H9 (cell line): ENCODE measurements at regions not wholly inside any gene's neighbourhood (a gene's known extent, or its start where the extent isn't known, plus 50 kb on each side); places are given as distances from the start of the nearest gene placed in this dataset.

Source experiments
- DNase-seq: peaks from one replicate; pipeline ENCODE4 v3.0.0-alpha.2; 2017
- H2AFZ ChIP-seq: one replicate; pipeline ENCODE4 v1.6.1; 2013; ENCODE audit warnings: mild to moderate bottlenecking, low read length, control low read depth, moderate library complexity
- H2AK5ac ChIP-seq: 2 replicates; pipeline ENCODE4 v1.6.1; 2013; ENCODE audit warnings: low read length, control low read depth, mixed read lengths; ENCODE audit not compliant: insufficient read length
- H2BK120ac ChIP-seq: one replicate; pipeline ENCODE4 v1.6.1; 2013; ENCODE audit warnings: low read depth, mild to moderate bottlenecking, low read length, control low read depth, inconsistent platforms; ENCODE audit not compliant: poor library complexity, severe bottlenecking
- H2BK12ac ChIP-seq: 2 replicates; pipeline ENCODE4 v1.6.1; 2013; ENCODE audit warnings: low read length, control low read depth, mixed read lengths, low read depth; ENCODE audit not compliant: insufficient read length
- H2BK15ac ChIP-seq: 2 replicates; pipeline ENCODE4 v1.6.1; 2013; ENCODE audit warnings: low read depth, low read length, control low read depth
- H2BK20ac ChIP-seq: one replicate; pipeline ENCODE4 v1.6.1; 2013; ENCODE audit warnings: low read depth, mild to moderate bottlenecking, low read length, control low read depth, inconsistent platforms; ENCODE audit not compliant: poor library complexity, severe bottlenecking
- H2BK5ac ChIP-seq: 2 replicates; pipeline ENCODE4 v1.6.1; 2013; ENCODE audit warnings: low read length, control low read depth, mixed read lengths; ENCODE audit not compliant: insufficient read length
- H3K14ac ChIP-seq: 2 replicates; pipeline ENCODE4 v1.6.1; 2013; ENCODE audit warnings: low read length, control low read depth; ENCODE audit not compliant: insufficient read depth
- H3K18ac ChIP-seq: 2 replicates; pipeline ENCODE4 v1.6.1; 2013; ENCODE audit warnings: low read depth, mild to moderate bottlenecking, mixed read lengths, low read length, control low read depth; ENCODE audit not compliant: insufficient read length
- H3K23ac ChIP-seq: 2 replicates; pipeline ENCODE4 v1.6.1; 2013; ENCODE audit warnings: low read length, control low read depth, mixed read lengths, low read depth; ENCODE audit not compliant: insufficient read length
- H3K23me2 ChIP-seq: 2 replicates; pipeline ENCODE4 v1.6.1; 2013; ENCODE audit warnings: low read depth, mild to moderate bottlenecking, mixed read lengths, low read length, control low read depth; ENCODE audit not compliant: insufficient read length, poor library complexity, severe bottlenecking
- H3K27ac ChIP-seq: 2 replicates; pipeline ENCODE4 v1.5.1; 2013; ENCODE audit warnings: low read length, control low read depth, mixed read lengths, low read depth; ENCODE audit not compliant: insufficient read length
- H3K27me3 ChIP-seq: 2 replicates; pipeline ENCODE4 v1.6.1; 2013; ENCODE audit warnings: low read length, control low read depth, inconsistent platforms; ENCODE audit not compliant: insufficient read depth
- H3K4ac ChIP-seq: 2 replicates; pipeline ENCODE4 v1.6.1; 2013; ENCODE audit warnings: low read depth, mild to moderate bottlenecking, control low read depth, inconsistent platforms, low read length, moderate library complexity
- H3K4me1 ChIP-seq: 2 replicates; pipeline ENCODE4 v1.6.1; 2013; ENCODE audit warnings: low read length, control low read depth, inconsistent platforms; ENCODE audit not compliant: insufficient read depth
- H3K4me2 ChIP-seq: 2 replicates; pipeline ENCODE4 v1.6.1; 2013; ENCODE audit warnings: low read length, control low read depth, mixed read lengths; ENCODE audit not compliant: insufficient read length, insufficient read depth
- H3K56ac ChIP-seq: 2 replicates; pipeline ENCODE4 v1.6.1; 2013; ENCODE audit warnings: low read depth, mild to moderate bottlenecking, mixed read lengths, low read length, control low read depth; ENCODE audit not compliant: insufficient read length
- H3K79me1 ChIP-seq: 2 replicates; pipeline ENCODE4 v1.6.1; 2013; ENCODE audit warnings: low read depth, mild to moderate bottlenecking, moderate library complexity, low read length, control low read depth, inconsistent platforms; ENCODE audit not compliant: insufficient read depth, poor library complexity, severe bottlenecking
- H3K79me2 ChIP-seq: 2 replicates; pipeline ENCODE4 v1.6.1; 2013; ENCODE audit warnings: low read length, control low read depth, inconsistent platforms; ENCODE audit not compliant: insufficient read depth
- H3K9ac ChIP-seq: 2 replicates; pipeline ENCODE4 v1.6.1; 2013; ENCODE audit warnings: low read length, control low read depth, mixed read lengths; ENCODE audit not compliant: insufficient read length; ENCODE audit errors: extremely low read depth
- H3K9me3 ChIP-seq: one replicate; pipeline ENCODE4 v1.6.1; 2013; ENCODE audit warnings: low read depth, low read length, inconsistent platforms; ENCODE audit not compliant: control insufficient read depth
- H3T11ph ChIP-seq: one replicate; pipeline ENCODE4 v1.6.1; 2013; ENCODE audit warnings: mild to moderate bottlenecking, low read length, control low read depth, inconsistent platforms
- H4K20me1 ChIP-seq: one replicate; pipeline ENCODE4 v1.6.1; 2013; ENCODE audit not compliant: control insufficient read depth, insufficient read length, insufficient read depth
- H4K5ac ChIP-seq: 2 replicates; pipeline ENCODE4 v1.6.1; 2013; ENCODE audit warnings: low read depth, mild to moderate bottlenecking, mixed read lengths, low read length, control low read depth; ENCODE audit not compliant: insufficient read length
- H4K8ac ChIP-seq: replicated peaks from 2 replicates; pipeline ENCODE4 v1.6.1; 2013; ENCODE audit warnings: low read length, control low read depth, mixed read lengths, low read depth; ENCODE audit not compliant: insufficient read length
- H4K91ac ChIP-seq: 2 replicates; pipeline ENCODE4 v1.6.1; 2013; ENCODE audit warnings: low read depth, mild to moderate bottlenecking, moderate library complexity, mixed read lengths, low read length, control low read depth; ENCODE audit not compliant: insufficient read length
- H3K27ac Mint-ChIP-seq, 3 experiments: 2 replicates in 2 of 3; 3 replicates in 1 of 3; pipeline ENCODE4 v1.8.0; 2020 to 2021; ENCODE audit warnings: mixed read lengths in 3 of 3, mild to moderate bottlenecking in 1 of 3, moderate library complexity in 1 of 3
- H3K27me3 Mint-ChIP-seq: 2 replicates; pipeline ENCODE4 v1.8.0; 2021; ENCODE audit warnings: low read depth, mild to moderate bottlenecking, moderate library complexity, mixed read lengths
- H3K36me3 Mint-ChIP-seq, 3 experiments: 2 replicates in 2 of 3; 3 replicates in 1 of 3; pipeline ENCODE4 v1.8.0; 2020 to 2021; ENCODE audit warnings: low read depth in 3 of 3, mixed read lengths in 3 of 3; ENCODE audit not compliant: insufficient read depth in 1 of 3
- H3K4me1 Mint-ChIP-seq, 2 experiments: 2 replicates each; pipeline ENCODE4 v1.8.0; 2020; ENCODE audit warnings: mixed read lengths in 2 of 2
- H3K4me3 Mint-ChIP-seq, 2 experiments: 2 replicates in 1 of 2; 3 replicates in 1 of 2; pipeline ENCODE4 v1.8.0; 2020 to 2021; ENCODE audit warnings: mild to moderate bottlenecking in 2 of 2, mixed read lengths in 2 of 2, moderate library complexity in 1 of 2
- H3K9me3 Mint-ChIP-seq, 2 experiments: 2 replicates in 1 of 2; 3 replicates in 1 of 2; pipeline ENCODE4 v1.8.0; 2020; ENCODE audit warnings: mild to moderate bottlenecking in 2 of 2, mixed read lengths in 2 of 2, moderate library complexity in 1 of 2
- WGBS: extraction: QIAGEN DNeasy Blood & Tissue Kit; methylation state at CpG from one replicate; pipeline ENCODE4 v1.1.7; 2013; ENCODE audit warnings: missing lambda C conversion rate, low lambda C conversion rate, mixed read lengths; ENCODE audit not compliant: insufficient read length; ENCODE audit errors: extremely low coverage; 5-methylcytosine and 5-hydroxymethylcytosine counted together
- TF ChIP-seq, protein P1 (sequence below): fragments of 200-600 bp; sonication (generic); conservative IDR thresholded peaks from 3 replicates; pipeline ENCODE4 v1.8.0; 2021; ENCODE audit warnings: antibody characterized with exemption, mild to moderate bottlenecking

- H4K91ac ChIP-seq: no peak overlapping the region
- H3K9me3 Mint-ChIP-seq: peaks cover 5 to 8% of the 10 kb centered on the region in 2 experiments
- peaks cover 8% of the 10 kb centered on the region for H3K9me3 ChIP-seq
- no peak overlapping the region for H3K18ac ChIP-seq
- no peaks in the 10 kb centered on the region for H3K79me1 ChIP-seq
- no peaks in the 10 kb centered on the region; the same call in 1 of the 2 replicates for H3K27me3 ChIP-seq
- TF ChIP-seq, protein P1, sequence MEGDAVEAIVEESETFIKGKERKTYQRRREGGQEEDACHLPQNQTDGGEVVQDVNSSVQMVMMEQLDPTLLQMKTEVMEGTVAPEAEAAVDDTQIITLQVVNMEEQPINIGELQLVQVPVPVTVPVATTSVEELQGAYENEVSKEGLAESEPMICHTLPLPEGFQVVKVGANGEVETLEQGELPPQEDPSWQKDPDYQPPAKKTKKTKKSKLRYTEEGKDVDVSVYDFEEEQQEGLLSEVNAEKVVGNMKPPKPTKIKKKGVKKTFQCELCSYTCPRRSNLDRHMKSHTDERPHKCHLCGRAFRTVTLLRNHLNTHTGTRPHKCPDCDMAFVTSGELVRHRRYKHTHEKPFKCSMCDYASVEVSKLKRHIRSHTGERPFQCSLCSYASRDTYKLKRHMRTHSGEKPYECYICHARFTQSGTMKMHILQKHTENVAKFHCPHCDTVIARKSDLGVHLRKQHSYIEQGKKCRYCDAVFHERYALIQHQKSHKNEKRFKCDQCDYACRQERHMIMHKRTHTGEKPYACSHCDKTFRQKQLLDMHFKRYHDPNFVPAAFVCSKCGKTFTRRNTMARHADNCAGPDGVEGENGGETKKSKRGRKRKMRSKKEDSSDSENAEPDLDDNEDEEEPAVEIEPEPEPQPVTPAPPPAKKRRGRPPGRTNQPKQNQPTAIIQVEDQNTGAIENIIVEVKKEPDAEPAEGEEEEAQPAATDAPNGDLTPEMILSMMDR: no peak
- peaks cover 75% of the 10 kb centered on the region for H3K27me3 Mint-ChIP-seq
- H3K14ac ChIP-seq: no peak overlapping the region
- H3K27ac ChIP-seq: no peak overlapping the region
- H3K56ac ChIP-seq: no peak overlapping the region
- no peak overlapping the region for H4K5ac ChIP-seq
- H4K20me1 ChIP-seq: no peaks in the 10 kb centered on the region
- H3K27ac Mint-ChIP-seq: peak overlapping the region in 1 of 3 experiments; percentile 29; a peak in 2 of 7 replicates
- no peak overlapping the region for H4K8ac ChIP-seq
- DNase-seq: peak; percentile 72
- H2BK5ac ChIP-seq: no peak overlapping the region
- H3K36me3 Mint-ChIP-seq: peaks cover 1 to 9% (median 5%) of the 10 kb centered on the region in 3 experiments; a peak in 5 of 7 replicates
- no peak overlapping the region for H2BK12ac ChIP-seq
- no peak overlapping the region for H3K9ac ChIP-seq
- H2AK5ac ChIP-seq: no peak overlapping the region
- peak overlapping the region; percentile 8 to 21; a peak in 3 of 5 replicates for H3K4me3 Mint-ChIP-seq
- no peak overlapping the region for H3T11ph ChIP-seq
- H3K23me2 ChIP-seq: peaks cover 3% of the 10 kb centered on the region
- no peak overlapping the region for H3K23ac ChIP-seq
- no peak overlapping the region for H2BK15ac ChIP-seq
- no peak overlapping the region for H2BK120ac ChIP-seq
- peaks cover 3% of the 10 kb centered on the region; the same call in 1 of the 2 replicates for H3K4me1 ChIP-seq
- peak overlapping the region; percentile 35 for H3K4me2 ChIP-seq
- H2BK20ac ChIP-seq: no peak overlapping the region
- H3K79me2 ChIP-seq: no peaks in the 10 kb centered on the region
- no peak overlapping the region for H3K4ac ChIP-seq
- no peak overlapping the region for H2AFZ ChIP-seq
- WGBS: no CpG with 5 or more reads among the region's 3 CpGs
- peaks cover 18 to 22% of the 10 kb centered on the region in 2 experiments for H3K4me1 Mint-ChIP-seq
Observed at GRCh38 chr2:222025881-222026271, 272.9 kb downstream of the PAX3 start.
